DND-41 (cell line): ENCODE measurements at regions not wholly inside any gene's neighbourhood (a gene's known extent, or its start where the extent isn't known, plus 50 kb on each side); places are given as distances from the start of the nearest gene placed in this dataset.

Experiments
- EZH2 ChIP-seq: IDR thresholded peaks from 3 replicates; pipeline ENCODE4 v1.6.1; 2012; ENCODE audit warnings: borderline replicate concordance, low read depth, mild to moderate bottlenecking, moderate library complexity, low read length, inconsistent platforms; ENCODE audit not compliant: severe bottlenecking
- TF ChIP-seq, protein P1 (sequence below): IDR thresholded peaks from 2 replicates; pipeline ENCODE4 v1.5.1; 2012; ENCODE audit warnings: borderline replicate concordance, low read length, moderate library complexity, mild to moderate bottlenecking; ENCODE audit not compliant: poor library complexity, severe bottlenecking; ENCODE audit errors: extremely low read depth

- TF ChIP-seq, protein P1, sequence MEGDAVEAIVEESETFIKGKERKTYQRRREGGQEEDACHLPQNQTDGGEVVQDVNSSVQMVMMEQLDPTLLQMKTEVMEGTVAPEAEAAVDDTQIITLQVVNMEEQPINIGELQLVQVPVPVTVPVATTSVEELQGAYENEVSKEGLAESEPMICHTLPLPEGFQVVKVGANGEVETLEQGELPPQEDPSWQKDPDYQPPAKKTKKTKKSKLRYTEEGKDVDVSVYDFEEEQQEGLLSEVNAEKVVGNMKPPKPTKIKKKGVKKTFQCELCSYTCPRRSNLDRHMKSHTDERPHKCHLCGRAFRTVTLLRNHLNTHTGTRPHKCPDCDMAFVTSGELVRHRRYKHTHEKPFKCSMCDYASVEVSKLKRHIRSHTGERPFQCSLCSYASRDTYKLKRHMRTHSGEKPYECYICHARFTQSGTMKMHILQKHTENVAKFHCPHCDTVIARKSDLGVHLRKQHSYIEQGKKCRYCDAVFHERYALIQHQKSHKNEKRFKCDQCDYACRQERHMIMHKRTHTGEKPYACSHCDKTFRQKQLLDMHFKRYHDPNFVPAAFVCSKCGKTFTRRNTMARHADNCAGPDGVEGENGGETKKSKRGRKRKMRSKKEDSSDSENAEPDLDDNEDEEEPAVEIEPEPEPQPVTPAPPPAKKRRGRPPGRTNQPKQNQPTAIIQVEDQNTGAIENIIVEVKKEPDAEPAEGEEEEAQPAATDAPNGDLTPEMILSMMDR = no peak
- no peak for TF ChIP-seq EZH2
Observed at GRCh38 chr16:10318798-10319500, 66.9 kb upstream of the ATF7IP2 start.
